ENCODE measurements at regions not wholly inside any gene's neighbourhood (a gene's known extent, or its start where the extent isn't known, plus 50 kb on each side); places are given as distances from the start of the nearest gene placed in this dataset.

DNA sequence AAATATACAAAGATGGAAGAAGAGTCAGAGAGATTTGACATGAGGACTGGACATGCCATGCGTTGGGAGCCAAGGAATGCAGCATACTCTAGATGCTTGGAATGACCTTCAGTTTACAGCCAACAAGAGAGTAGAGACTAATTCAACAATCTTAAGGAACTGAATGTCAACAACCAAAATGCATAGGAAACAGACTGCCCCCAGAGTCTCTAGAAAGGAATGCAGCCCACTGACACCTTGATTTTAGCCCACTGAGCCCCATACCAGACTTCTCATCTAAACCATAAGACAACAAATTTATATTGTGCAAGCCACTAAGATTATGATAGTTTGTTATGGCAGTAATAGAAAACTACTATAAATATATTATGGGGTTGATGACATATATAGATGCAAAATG, 611.2 kb downstream of the RPS29 start:
- no peak for DNase-seq

DNA sequence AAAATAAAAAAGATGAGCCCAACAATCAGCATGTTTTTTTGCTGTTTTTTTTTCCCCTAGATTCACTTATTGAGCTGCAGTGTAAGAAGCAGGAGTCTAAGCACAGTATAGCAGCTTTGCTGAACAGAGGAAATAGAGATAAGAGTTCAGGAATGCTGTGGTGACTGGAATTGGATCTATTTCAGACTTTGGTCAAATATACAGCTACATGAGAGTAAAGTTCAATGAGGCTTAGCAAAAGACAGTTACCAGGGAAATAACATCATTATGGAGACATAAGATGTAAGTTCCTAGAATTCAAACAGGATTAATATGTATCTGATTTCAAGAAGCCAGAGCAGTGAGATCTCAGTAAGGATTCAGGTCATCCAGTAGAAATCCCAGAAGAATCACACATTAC, 613.0 kb downstream of the RPS29 start:
- DNase-seq: no peak

DNA sequence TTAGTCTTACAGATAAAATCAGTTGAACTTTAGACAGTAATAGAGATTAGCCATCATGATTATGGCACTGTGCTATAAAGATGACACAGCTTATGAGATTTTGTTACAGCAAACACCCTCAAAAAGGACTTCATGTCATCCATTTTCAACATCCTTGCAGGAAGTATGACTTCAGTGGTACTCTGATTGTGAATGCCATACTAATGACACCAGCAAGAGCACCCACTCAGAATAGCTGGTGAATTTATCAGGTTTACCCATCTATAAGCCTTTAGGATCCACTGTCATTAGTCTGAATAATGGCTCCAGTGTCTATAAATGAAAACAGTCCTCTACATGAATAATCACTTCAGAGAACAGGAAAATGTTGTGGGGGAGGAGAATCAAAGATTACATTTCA, 615.2 kb downstream of the RPS29 start:
- DNase-seq: no peak

DNA sequence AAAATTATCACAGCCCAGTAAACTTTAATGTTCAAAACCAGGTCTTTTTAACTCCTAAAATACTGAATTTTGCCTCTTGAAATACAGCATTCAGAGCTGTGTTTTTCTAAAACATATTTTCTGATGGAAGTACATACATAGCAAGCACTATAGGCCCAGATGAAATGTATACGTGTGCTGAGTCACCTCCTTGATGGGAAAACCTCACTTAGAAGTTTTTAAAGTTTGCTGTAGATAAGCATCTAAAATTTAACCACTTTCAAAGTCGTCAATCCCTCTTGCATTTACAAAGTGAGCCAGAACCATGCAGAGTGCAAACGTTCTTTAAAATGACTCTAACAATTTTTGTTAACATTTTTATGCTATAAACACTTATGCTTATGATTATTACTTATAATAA, 618.8 kb downstream of the RPS29 start:
- no peak for DNase-seq

DNA sequence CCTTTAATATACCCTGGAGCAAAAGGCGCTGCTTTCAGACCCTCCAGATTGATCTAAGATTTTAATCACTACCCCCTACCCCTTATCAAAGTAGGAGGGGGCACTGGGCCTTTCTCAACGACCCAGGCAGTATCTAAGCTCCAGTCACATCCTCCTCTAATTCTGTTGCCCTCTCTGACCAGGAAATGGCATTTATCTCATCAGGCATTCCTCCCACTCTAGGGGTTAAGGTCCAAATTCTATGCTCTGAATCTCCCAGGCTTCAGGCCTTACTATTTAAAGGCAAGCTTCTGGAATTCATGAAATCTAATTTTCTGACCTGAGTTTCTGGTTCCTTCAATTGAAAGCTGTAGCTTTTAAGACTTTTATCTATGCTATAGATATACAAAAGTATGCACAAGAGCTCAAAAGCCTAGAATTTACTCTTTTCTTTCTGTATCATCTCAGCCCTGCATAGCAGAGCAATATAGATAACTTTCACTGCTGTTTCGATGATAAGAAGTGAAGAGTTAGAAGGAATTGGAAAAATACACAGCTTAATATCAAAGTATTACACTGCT, 622.9 kb downstream of the RPS29 start:
- no peak for DNase-seq

DNA sequence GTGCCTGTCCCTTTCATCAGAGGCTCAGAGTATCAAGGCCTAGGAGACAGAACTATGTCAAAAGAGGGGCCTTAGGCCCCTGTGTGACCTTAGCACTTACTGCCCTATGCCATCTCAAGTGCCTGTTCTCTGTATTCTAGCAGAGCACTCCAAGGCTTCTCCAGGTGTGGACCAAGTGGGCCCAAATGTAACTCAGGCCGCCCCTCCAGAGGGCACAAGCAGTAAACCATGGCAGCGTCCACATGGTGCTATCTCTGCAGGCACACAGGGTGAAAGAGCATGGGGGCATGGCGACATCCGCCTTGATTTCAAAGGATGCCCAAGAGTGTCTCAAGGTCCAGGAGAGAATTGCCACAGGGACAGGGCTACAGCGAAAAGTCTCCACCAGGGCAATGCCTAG, 628.7 kb downstream of the RPS29 start:
- DNase-seq: no peak

DNA sequence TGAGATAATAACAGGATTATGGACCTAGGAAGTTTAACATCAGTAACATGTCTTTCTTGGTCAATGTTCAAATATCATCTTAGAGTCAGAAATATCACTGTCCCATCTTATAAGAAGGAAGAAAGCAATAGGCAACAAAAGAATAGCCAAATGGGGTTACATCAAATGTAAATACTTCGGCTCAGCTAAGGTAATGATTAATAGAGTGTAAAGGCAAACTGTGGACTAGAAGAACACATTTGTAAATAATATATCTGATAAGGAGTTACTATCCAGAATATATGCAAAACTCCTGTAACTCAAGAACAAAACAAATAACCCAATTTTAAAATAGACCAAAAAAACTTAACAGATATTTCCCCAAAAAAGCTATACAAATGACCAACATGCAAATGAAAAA, 630.3 kb downstream of the RPS29 start:
- DNase-seq: no peak

DNA sequence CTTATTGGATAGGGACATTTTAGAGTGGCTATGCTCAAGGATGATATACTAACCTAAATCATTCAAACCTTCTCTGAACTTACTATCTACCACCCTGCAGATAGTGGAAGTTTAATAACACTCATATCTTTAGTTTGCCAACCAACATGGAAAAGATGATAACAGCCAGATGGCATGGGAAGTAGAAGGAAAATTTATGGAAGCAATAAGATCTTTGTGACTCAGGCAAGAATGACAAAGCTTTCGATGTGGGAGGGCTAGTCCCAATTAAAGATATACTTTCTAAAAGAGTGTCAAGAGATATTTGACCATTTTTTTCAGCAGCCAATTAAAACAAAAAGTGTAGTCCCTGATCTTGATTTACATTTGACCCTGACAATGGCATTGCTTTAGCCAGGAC, 631.7 kb downstream of the RPS29 start:
- no peak for DNase-seq

DNA sequence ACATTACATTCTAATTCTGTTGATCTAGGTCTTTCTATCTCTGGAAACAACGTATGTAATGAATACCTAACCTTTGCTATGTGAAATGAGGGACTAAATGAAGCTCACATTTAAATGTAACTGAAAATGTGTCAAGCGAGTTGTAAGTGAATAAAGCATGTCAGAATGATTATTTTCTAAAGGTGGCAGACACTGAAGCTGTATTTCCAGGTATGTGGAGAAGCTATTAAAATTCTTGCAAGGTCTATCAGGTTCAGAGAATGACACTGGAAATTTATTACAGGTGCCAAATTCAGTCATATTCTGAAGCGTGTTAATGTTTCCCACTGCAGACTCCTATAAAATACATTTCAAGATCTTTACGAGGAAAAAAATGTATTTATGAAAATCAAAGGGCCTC, 641.4 kb downstream of the RPS29 start:
- no peak for DNase-seq

DNA sequence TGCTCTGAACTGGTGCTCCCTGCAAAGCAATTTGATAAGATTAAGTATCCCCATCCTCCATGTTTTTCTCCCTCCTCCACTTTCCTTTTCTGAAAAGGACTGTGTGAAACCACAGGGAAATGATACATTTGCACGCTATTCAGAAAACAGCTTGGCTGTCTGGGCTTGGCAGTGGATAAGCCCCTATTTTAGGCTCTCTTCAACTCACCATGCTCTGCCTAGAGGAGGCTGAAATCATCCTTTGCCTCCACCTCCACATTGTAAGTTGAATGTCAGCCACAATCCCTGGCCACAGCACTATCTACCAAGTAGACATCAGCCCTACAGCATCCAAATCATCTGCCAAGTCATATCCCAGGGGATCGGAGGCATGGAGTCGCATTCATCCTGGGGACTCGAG, 642.3 kb downstream of the RPS29 start:
- no peak for DNase-seq

DNA sequence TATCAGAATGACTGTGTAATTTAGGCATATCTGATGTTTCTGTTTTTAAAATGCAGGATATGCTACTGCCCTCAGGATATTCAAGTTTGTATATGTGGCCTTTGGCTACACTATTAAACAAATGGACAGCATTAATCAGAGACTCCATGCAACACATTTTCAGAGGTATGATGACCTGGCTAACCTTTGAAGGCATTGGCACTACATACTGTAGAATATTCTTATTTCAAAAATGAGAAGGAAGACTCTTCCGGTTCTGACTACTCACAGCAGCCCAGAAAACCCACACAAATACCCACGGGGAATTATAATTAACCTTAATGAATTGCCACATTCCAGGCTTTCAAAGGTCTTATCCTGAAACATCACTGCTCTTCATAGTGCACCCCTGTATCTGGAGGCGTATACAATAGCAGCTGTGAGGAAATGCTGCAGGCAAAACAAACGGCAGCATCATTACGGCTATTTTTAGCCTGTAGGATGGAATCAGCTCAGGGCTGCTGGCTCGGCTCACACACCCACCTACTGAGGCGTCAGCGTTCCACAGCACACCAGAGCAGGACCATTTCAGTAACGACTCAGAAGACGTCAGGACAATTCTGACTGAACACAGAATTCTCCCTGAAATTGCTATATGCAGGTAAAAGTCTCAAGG, 648.5 kb downstream of the RPS29 start:
- DNase-seq: no peak

DNA sequence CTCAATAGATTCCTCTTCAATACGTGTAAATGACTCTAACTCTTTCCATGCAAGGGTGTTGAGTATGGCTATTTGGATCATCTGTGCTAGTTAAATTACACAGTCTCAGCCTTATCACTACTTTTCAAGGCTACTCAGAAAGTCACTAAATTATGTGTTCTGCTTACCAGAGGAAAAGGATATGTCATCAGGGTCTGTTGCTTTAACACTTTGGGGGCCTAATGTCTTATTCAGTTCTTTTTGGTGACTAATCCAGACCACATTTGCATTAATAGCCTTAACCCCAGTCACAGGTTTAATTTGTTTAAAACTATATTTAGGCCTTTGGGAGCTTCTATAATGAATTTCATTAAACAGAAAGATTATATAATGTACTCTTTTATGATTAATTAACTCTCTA, 649.3 kb downstream of the RPS29 start:
- no peak for DNase-seq

DNA sequence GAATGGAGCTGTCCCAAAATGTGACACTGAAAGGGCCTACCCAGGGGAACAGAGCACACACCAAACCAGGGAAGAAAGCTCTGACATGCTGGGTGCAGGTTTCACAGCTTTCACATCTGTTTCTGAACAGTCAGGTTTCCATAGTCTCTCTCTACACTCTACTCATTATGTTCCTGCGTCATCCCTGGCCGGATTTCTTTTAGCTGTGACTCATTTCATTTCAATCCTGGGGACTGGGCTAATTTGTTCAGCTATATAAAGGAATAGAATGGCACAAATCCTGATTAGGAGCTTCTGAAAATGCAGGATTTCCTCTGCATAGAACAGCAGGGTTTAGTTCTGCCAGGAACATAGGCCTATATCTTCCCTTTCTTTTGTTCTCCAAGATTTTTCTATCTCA, 649.8 kb downstream of the RPS29 start:
- no peak for DNase-seq

DNA sequence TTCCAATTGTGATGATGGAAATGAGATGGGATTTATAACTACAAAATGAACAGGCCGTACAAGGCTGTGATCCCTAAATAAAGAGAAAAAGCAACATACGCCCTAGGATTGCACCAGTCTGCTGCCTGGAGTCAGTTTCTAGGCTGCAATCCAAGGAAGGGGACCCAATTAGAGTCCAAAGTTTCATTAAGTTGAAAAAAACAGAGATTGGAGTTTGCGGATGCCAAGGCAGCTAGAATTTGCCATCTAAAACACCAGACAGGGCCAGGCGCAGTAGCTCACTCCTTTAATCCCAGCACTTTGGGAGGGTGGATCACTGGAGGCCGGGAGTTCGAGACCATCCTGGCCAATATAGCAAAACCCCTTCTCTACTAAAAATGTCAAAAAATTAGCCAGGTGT, 661.0 kb downstream of the RPS29 start:
- no peak for DNase-seq

DNA sequence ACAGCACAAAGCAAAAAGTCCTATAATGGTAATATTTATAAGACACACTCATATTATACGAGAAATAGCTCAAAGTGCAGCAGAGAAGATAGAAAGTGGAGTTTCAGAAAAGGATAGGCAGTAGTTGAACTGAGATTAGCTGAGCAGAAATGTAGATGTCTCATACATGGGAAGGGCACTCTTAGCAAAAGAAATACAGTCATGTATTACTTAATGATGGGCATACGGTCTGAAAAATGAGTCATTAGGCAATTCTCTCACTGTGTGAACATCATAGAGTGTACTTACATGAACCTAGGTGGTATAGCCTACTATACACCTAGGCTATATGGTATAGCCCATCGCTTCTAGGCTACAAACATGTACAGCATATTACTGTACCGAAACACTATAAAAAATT, 671.3 kb downstream of the RPS29 start:
- DNase-seq: no peak

DNA sequence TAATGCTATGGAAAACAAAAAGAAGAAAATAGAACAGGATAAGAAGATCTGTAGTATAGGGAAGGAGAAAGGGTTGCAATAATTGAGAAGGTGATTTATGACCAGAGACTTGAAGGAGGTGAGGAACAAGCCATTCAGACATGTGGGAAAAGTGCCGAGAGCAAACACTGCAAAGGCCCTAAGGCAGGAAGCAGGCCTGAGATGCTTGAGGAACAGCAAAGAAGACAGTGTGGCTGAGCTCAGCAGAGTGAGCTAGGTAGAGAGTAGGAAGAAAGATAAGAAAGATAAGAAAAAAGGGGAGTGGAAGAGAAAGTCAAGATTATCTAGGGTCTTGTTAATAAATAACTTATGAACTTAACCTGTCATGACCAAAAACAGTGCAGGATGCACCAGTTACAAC, 671.8 kb downstream of the RPS29 start:
- DNase-seq: no peak

DNA sequence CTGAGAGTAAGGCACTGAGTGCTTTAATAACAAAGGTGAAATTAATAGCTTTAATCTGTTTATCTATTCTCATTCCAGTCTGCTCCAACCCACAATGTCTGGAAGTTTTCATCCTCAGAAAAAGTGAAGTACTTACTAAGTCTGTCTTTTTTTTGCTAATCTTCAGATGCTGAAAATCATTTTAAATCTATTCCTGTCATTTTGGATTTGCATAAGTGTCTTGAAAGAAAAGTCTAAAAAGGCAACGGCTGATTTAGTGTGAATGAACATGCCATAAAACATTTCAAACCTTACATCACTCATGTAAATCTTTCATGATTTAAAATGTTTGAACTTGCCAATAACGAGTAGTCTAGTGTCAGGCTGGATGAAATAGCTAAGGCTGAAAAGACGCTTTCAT, 685.6 kb downstream of the RPS29 start:
- DNase-seq: no peak

DNA sequence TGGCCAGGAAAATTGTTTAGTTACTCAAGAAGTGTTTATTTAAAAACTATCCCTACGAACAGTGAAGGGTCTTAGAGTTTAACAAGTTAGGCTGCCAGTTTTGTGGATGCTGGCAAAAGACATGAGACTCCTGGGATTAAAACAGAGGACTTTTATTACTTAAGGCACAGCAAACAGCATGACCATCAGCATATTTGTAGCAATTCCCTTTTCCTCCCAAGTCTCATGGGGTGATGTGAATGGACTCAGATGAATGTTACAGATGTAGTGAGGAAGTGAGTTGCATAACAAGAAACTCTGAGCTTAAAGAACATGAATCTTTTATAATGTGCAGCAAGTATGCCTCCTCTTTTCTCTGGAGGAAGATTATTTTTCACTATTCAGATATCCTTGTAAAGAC, 695.8 kb downstream of the RPS29 start:
- no peak for DNase-seq

DNA sequence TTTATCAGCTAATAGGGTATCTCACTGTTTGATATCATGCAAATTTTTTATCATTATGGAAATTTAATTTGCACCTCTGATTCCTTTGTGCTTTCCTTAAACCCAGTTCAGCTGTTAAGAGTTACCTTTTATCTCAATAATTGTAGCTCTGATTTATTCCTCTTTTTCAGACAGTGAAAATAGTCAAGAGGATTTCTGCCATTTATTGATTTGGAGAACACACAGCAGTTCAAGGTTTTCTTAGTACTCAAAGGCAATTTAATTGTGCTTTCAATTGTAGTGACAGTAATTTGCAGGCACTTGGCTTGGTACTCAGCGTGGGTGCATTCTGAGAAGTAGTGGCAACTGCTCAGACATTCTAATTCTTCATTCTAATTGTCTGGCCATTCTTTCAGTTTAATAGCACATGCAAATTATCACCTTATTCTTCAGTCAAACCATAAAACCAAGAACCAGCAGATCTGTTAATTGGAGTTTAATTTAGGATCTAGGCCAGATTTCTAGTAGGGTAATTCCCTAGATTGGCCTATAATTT, 709.3 kb downstream of the RPS29 start:
- no peak for DNase-seq

DNA sequence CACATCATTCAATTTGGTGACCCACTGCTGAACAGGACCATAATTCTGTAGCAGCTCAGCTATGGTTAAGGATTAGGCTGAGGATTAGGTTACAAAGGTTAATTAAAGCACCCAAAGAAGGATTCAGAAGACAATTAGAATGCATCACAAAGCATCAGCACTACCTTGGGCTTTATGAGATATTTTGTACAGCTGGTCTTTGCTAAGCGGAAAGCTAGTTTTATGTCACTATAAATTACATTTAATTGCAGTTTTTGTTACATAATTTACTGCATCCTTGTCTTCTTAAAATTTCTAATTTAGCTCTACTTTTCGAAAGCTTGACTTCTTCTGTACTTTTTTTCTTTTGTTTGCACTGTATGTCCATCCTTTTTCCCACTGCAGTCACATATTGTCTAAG, 711.5 kb downstream of the RPS29 start:
- no peak for DNase-seq

DNA sequence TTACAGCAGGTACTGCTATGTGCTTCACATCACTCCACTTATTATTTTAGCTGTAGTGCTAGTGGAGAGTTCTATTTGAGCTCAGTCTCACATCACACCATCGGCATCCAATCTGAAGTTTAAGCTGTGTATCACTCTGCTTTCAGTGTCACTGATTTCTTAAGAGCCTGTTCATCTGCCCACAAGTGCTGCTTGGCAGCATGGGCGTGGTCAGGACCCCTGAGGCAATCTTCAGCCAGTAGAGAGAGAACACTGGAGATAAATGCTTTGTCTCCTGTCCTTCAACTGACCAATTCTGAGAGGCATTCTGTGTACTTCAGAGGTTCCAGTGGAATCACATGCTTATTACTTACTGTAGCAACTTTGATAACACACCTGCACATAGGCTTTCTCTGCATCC, 728.8 kb downstream of the RPS29 start:
- DNase-seq: no peak

DNA sequence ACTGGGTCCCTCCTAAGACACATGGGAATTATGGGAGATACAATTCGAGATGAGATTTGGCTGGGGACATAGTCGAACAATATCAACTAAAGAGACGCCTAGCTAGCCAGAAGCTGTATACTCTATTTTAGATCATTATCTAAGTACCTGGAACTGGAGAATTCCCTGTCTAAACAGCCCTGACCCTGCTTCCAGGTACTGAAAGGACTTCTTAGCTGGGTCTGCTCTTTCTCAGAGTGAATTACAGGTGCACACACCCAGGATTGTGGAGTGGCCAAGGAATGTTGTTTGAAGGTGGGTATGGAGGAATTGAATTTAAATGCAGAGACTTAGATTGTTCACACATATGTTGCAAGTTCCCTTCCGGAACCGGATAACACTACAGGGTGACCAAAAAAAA, 733.0 kb downstream of the RPS29 start:
- DNase-seq: no peak

DNA sequence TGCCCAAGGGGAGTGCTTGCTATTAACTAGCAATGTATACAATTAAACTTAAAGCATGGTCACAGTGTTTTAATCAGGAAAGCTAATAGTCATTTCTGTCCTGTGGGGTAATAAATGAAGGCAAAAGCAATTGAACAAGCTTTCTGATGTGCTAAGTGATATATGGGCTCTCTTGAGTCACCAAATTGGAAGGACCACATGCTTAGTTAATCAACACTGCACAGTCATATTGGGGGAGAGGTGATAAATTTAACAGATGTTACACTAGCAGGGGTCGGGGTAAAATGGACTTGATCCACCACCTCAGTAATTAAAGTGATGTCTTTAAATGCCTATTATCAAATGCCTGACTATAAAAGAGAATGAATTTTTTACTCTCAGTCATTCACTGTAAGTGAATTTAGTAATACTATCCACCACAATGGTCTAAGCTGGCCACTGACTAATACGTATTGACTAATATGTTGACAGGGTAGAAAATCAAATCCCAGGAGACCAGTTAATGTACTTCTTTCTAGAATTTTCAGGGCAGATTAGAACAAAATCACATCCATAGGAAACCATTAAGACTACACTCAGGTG, 736.3 kb downstream of the RPS29 start:
- no peak for DNase-seq

DNA sequence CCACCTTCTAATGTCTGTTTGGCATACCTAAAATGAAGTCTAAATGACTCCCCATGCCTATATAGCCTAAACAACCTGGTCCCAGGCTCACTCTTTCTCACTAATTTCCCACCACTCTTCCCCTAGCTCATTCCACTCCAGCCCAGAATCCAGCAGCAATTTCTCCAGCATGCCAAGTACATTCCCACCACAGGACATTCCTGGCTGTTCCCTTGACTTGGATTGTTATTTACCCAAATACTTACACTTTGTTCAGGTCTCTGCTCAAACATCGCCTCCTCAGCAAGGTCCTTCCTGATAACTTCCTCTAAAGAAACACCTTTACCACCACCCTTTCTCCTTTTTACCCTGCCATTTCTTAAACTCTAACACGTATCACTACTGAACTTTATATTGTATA, 743.4 kb downstream of the RPS29 start:
- DNase-seq: no peak

DNA sequence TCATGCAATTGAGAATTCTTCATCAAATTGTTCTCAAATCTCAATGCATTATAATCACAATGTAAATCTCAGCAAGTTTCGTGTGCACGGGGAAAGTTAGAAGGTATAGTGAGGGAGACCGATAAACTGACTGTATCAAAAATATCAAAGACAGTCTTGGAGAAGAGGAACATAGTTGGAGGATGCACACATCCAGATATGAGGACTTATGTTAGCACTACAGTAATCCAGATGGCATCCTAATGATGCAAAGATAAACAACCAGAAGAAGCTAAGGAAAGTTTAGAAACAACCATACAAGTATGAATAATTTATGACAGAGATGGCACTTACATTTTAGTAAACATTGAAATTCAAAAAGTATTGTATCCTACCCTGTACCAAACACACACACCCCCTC, 760.1 kb downstream of the RPS29 start:
- no peak for DNase-seq

All from KG1 (cell line).